ENCODE measurements at regions not wholly inside any gene's neighbourhood (a gene's known extent, or its start where the extent isn't known, plus 50 kb on each side); places are given as distances from the start of the nearest gene placed in this dataset.
A peak's percentile ranks its signal among the peaks of the same experiment; 100 is the strongest.
"Not testable (repeated sequence)": the region's sequence is repeated elsewhere in the genome, so short reads cannot be mapped to it uniquely, and the experiment has no call there.

GRCh38 chrX:109155161-109155560 is 326.7 kb downstream of the GUCY2F start:
- DNase-seq: no peak

- DNase-seq: not testable (repeated sequence)
Measured at GRCh38 chrX:109144173-109144572, 337.7 kb downstream of the GUCY2F start.

- DNase-seq: no peak
Measured at GRCh38 chrX:109140463-109140862, 341.4 kb downstream of the GUCY2F start.

- DNase-seq: no peak
Measured at GRCh38 chrX:109134777-109135176, 347.1 kb downstream of the GUCY2F start.

GRCh38 chrX:109125304-109125703 is 356.6 kb downstream of the GUCY2F start:
- DNase-seq: no peak

GRCh38 chrX:109089359-109089758 is 353.0 kb upstream of the IRS4 start:
- no peak for DNase-seq

GRCh38 chrX:109077788-109078187 is 341.4 kb upstream of the IRS4 start:
- DNase-seq: no peak

GRCh38 chrX:109054181-109054581 is 317.8 kb upstream of the IRS4 start:
- peak; percentile 9 for DNase-seq

GRCh38 chrX:109049903-109050302 is 313.5 kb upstream of the IRS4 start:
- DNase-seq: no peak

GRCh38 chrX:109049416-109049815 is 313.1 kb upstream of the IRS4 start:
- no peak for DNase-seq

- no peak for DNase-seq
Measured at GRCh38 chrX:109040057-109040456, 303.7 kb upstream of the IRS4 start.

- no peak for DNase-seq
Measured at GRCh38 chrX:109036624-109037023, 300.3 kb upstream of the IRS4 start.

GRCh38 chrX:108993909-108994308 is 257.5 kb upstream of the IRS4 start:
- no peak for DNase-seq

GRCh38 chrX:108972899-108973298 is 236.5 kb upstream of the IRS4 start:
- DNase-seq: not testable (repeated sequence)

GRCh38 chrX:108947205-108947604 is 210.8 kb upstream of the IRS4 start:
- DNase-seq: no peak

GRCh38 chrX:108946531-108946930 is 210.2 kb upstream of the IRS4 start:
- no peak for DNase-seq

GRCh38 chrX:108945883-108946523 is 209.6 kb upstream of the IRS4 start:
- no peak for DNase-seq

GRCh38 chrX:108914791-108915190 is 178.4 kb upstream of the IRS4 start:
- DNase-seq: no peak

- DNase-seq: not testable (repeated sequence)
Measured at GRCh38 chrX:108903831-108904230, 167.5 kb upstream of the IRS4 start.

GRCh38 chrX:108900333-108900732 is 164.0 kb upstream of the IRS4 start:
- no peak for DNase-seq

GRCh38 chrX:108896349-108896748 is 160.0 kb upstream of the IRS4 start:
- DNase-seq: not testable (repeated sequence)

GRCh38 chrX:108892501-108892900 is 156.1 kb upstream of the IRS4 start:
- no peak for DNase-seq

- DNase-seq: no peak
Measured at GRCh38 chrX:108875548-108875947, 139.2 kb upstream of the IRS4 start.

GRCh38 chrX:108843039-108843438 is 106.7 kb upstream of the IRS4 start:
- not testable (repeated sequence) for DNase-seq

- no peak for DNase-seq
Measured at GRCh38 chrX:108833993-108834392, 97.6 kb upstream of the IRS4 start.
